Mucosa of rectum (tissue), 2 donors: ENCODE measurements at regions not wholly inside any gene's neighbourhood (a gene's known extent, or its start where the extent isn't known, plus 50 kb on each side); places are given as distances from the start of the nearest gene placed in this dataset.
"Not testable (repeated sequence)": the region's sequence is repeated elsewhere in the genome, so short reads cannot be mapped to it uniquely, and the experiment has no call there.

Source experiments
- H3K27ac ChIP-seq, 2 donors: one replicate each; pipeline ENCODE4 v1.7.0; 2013; ENCODE audit warnings: inconsistent platforms in 2 of 2, low read depth in 2 of 2, low read length in 2 of 2
- H3K27me3 ChIP-seq, 2 donors: one replicate each; pipeline ENCODE4 v1.7.0; 2013; ENCODE audit warnings: low read length in 2 of 2; ENCODE audit not compliant: control insufficient read depth in 2 of 2, insufficient read depth in 2 of 2
- H3K36me3 ChIP-seq, 2 donors: one replicate each; pipeline ENCODE4 v1.7.0; 2013; ENCODE audit warnings: low read length in 2 of 2; ENCODE audit not compliant: control insufficient read depth in 2 of 2, insufficient read depth in 2 of 2
- H3K4me1 ChIP-seq, 2 donors: one replicate each; pipeline ENCODE4 v1.7.0; 2013; ENCODE audit warnings: low read length in 2 of 2, mild to moderate bottlenecking in 1 of 2; ENCODE audit not compliant: control insufficient read depth in 2 of 2, insufficient read depth in 2 of 2
- H3K4me3 ChIP-seq, 2 donors: one replicate each; pipeline ENCODE4 v1.7.0; 2013; ENCODE audit warnings: low read length in 2 of 2
- H3K9ac ChIP-seq, 2 donors: one replicate each; pipeline ENCODE4 v1.7.0; 2013; ENCODE audit warnings: low read length in 2 of 2, low read depth in 1 of 2, mild to moderate bottlenecking in 1 of 2
- H3K9me3 ChIP-seq, 2 donors: one replicate each; pipeline ENCODE4 v1.7.0; 2013; ENCODE audit warnings: low read length in 2 of 2; ENCODE audit not compliant: control insufficient read depth in 2 of 2
- donor health status: healthy.
- donor health status: Normal muscosa, but diverticular disease.

DNA sequence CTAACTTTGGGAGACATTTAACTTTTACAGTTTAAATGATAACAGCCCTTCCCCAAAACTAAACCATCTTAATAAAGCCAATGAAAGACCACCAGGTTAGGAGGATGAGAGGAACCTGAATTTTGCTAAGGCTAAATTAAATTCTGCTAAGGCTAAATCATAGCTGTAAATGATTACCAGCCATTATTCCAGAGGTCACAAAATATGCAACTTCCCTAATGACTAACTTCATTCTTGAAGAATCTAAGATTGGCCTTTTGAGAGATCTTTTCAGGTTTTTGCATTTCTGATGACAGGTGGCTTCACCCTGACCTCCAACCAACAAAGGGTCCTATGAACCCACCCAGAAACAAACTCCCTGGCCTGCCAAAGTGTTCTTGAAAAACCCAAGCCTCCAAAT lies 373.3 kb downstream of the IPMK start:
- no peaks in the 10 kb centered on the region for H3K9me3 ChIP-seq
- no peaks in the 10 kb centered on the region for H3K36me3 ChIP-seq
- H3K27me3 ChIP-seq, result no peaks in the 10 kb centered on the region
- H3K27ac ChIP-seq, result no peak overlapping the region
- no peak overlapping the region for H3K9ac ChIP-seq
- no peak overlapping the region for H3K4me3 ChIP-seq
- H3K4me1 ChIP-seq, result peaks cover 0 to 11% of the 10 kb centered on the region in 2 donors

DNA sequence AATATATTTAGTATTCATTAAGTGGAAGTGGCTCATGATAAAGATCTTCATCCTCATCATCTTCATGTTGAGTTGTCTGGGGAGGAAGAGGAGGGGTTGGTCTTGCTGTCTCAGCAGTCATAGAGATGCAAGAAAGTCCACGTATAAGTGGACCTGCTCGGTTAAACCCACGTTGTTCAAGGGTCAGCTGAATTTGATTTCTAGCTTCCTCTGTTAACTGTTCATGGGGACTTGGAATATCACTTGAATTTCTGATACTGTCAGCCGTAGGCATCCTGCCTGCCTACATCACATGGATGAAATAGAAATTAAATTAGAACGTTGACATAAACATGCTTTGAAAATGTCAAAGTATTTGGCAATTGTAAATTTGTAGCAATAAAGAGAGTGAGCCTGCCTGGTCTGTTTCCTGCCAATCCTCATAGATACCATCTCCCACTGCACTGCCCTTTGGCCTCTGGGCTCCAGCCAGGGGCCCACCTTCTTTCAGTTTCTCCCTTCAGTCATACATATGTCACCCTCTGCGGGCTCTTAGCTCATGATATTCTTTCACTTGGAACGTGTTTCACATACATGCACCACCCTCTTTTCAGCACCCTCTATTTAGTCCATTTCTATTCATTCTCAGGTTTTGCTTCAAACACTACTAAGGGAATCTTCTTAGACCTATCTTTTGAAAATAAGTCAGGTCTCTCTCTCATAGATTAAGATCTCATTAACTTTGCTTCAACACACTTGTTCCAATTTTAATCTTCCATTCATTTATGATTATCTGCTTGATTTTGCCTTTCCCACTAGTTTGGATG lies 376.3 kb downstream of the IPMK start:
- H3K9me3 ChIP-seq, result no peaks in the 10 kb centered on the region
- no peak overlapping the region for H3K9ac ChIP-seq
- no peaks in the 10 kb centered on the region for H3K27me3 ChIP-seq
- no peak overlapping the region for H3K4me3 ChIP-seq
- no peaks in the 10 kb centered on the region for H3K36me3 ChIP-seq
- H3K27ac ChIP-seq, result no peak overlapping the region
- peaks cover 0 to 7% of the 10 kb centered on the region in 2 donors for H3K4me1 ChIP-seq

DNA sequence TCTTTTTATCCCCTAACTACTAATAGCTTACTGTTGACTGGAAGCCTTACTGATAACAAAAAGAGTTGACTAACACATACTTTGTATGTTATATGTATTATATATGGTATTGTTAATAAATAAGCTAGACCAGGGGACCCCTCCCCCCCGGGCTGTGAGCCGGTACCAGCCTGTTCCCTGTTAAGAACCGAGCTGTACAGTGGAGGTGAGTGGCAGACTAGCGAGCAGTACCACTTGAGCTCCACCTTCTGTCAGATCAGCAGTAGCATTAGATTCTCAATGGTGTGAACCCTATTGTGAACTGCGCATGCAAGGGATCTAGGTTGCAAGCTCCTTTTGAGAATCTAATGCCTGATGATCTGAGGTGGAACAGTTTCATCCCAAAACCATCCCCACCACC lies 377.0 kb downstream of the IPMK start:
- no peak overlapping the region for H3K9ac ChIP-seq
- H3K36me3 ChIP-seq, result no peaks in the 10 kb centered on the region
- H3K27me3 ChIP-seq, result no peaks in the 10 kb centered on the region
- H3K4me1 ChIP-seq, result peaks cover 0 to 7% of the 10 kb centered on the region in 2 donors
- no peak overlapping the region for H3K27ac ChIP-seq
- no peaks in the 10 kb centered on the region for H3K9me3 ChIP-seq
- H3K4me3 ChIP-seq, result no peak overlapping the region

DNA sequence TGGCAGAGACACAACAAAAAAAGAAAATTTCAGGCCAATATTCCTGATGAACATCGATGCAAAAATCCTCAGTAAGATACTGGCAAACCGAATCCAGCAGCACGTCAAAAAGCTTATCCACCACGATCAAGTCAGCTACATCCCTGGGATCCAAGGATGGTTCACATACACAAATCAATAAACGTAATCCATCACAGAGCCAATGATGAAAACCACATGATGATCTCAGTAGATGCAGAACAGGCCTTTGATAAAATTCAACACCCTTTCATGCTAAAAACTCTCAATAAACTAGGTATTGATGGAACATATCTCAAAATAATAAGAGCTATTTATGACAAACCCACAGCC lies 382.1 kb downstream of the IPMK start:
- not testable (repeated sequence) for H3K4me1 ChIP-seq, H3K27me3 ChIP-seq, H3K36me3 ChIP-seq, H3K4me3 ChIP-seq, H3K9me3 ChIP-seq, H3K9ac ChIP-seq, H3K27ac ChIP-seq

DNA sequence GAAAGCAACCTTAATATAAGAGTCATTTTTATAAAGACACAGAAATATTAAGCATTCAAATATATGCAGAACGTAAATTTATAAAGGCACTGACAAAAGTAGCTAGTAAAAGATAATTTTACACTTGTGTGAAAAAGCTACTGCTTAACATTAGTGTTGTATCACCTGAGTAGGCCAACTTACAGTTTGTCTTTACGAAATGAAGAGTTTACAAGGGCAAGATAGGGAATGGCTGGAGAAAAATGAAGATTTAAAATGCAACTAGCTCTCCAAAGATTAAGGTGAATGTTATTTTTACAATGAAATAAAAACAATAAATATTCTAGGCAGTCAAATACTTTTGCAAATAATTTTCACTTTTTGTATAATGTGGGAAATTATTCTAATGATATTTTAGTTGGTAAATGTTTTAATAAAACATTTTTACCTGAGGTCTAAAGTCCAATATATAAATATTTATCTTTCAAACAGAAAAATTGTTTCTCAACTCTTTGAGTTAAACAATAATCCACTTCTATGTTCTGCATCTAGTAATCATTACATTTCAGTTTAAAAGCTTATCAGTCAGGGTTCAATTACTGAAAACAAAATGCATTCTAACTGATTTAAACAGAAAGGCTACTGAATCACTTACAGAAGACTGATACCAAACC lies 382.6 kb downstream of the IPMK start:
- Histone ChIP-seq H3K4me3 (no peak overlapping the region), H3K4me1 (no peaks in the 10 kb centered on the region), H3K36me3 (no peaks in the 10 kb centered on the region), H3K9me3 (no peaks in the 10 kb centered on the region), H3K9ac (no peak overlapping the region), H3K27me3 (no peaks in the 10 kb centered on the region), H3K27ac (no peak overlapping the region)

DNA sequence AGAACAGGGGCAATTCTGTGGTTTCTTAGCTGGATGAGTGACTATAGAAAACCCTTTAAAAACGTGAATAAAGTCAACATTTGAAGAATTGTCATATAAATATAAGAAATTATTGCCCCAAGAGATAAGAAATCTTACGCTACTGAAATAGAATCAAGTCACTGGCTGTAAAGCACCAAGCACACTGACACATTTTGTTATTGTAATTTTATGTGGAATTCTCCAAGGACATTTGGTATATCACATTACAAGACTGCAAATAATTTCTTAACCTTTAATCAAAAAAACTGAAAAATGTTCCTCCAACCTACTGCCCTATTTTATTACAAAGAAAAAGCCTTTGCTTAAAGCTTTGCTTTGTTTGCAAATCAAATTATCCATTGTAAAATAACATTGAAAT lies 383.3 kb downstream of the IPMK start:
- Histone ChIP-seq H3K27me3 (no peaks in the 10 kb centered on the region), H3K4me1 (no peaks in the 10 kb centered on the region), H3K36me3 (no peaks in the 10 kb centered on the region), H3K4me3 (no peak overlapping the region), H3K27ac (no peak overlapping the region), H3K9me3 (no peaks in the 10 kb centered on the region), H3K9ac (no peak overlapping the region)

DNA sequence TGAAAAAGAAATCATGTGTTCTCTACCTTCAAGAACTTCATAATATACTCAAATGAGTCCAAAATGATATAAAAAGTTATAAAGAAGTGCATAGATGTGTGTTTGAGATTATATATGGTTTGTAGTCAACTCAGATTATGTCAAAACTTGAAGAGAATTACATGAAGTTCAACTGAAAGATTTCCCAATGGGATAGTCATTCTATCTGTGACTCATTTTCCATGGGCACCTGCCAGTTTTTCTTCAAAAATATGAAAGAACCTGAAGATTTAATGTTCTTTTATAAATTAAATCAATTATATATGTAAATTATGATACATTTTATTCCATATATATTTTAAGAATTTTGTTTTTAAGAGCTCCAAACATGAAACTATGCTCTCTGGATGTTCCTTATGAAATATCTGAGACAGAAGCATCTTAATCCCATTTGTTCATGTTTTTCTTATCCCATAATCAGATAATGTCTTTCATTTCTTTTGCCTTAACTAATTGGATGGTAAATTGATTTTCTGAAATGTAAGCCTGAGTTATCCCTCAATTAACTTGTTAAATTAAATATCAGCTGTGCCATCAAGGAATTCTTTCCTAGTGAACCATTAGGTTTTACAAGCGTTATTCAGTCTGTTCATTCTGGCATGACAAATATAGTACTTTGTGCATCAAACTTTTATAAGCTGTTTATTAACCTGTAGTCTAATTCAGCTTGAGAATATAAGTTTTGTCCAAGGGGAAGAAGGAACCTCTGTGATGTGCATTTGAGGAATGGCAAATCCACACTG lies 387.1 kb downstream of the IPMK start:
- Histone ChIP-seq H3K9me3 (no peaks in the 10 kb centered on the region), H3K9ac (no peak overlapping the region), H3K4me3 (no peak overlapping the region), H3K27me3 (no peaks in the 10 kb centered on the region), H3K36me3 (no peaks in the 10 kb centered on the region), H3K4me1 (no peaks in the 10 kb centered on the region), H3K27ac (no peak overlapping the region)

DNA sequence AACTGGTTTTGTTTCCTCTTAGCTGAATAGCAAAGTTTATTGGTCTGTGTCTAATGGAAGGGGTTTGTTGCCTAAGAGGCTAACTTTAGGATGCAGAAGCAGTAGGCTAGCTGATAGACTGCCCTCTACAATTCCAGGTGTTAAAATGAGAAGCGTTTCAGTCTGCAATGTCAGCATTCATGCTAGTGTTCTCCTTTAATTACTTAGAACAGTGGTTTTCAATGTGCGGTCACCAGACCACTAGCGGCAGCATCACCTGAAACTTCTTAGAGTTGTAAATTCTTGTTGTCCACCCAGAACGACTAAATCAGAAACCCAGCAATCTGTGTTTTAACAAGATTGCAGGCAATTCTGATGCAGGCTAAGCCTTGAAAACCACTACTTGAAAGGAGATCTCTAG lies 392.9 kb downstream of the IPMK start:
- Histone ChIP-seq H3K27ac (no peak overlapping the region), H3K4me3 (no peak overlapping the region), H3K9ac (no peak overlapping the region), H3K27me3 (no peaks in the 10 kb centered on the region), H3K36me3 (no peaks in the 10 kb centered on the region), H3K9me3 (no peaks in the 10 kb centered on the region), H3K4me1 (no peaks in the 10 kb centered on the region)

DNA sequence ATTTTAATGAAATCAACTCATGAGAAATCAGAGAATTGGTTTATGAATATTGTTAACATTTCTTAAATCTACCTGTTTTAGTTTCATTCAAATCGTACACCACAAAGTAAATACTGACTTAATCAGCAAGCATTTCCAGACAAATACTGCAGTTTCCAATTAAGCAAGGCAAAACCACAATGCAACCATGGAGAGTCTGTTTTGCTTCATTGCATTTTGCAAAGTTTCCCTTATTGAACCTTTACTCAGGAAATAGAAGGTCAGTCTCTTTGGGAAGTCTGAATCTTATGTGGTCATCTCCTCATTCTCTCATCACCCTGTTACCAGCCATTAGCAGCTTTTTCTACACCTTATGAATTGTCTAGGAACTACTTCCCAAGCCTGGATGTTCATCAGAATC lies 400.5 kb downstream of the IPMK start:
- Histone ChIP-seq H3K9ac (no peak overlapping the region), H3K27me3 (no peaks in the 10 kb centered on the region), H3K27ac (no peak overlapping the region), H3K4me1 (peaks cover 2 to 9% of the 10 kb centered on the region in 2 donors), H3K9me3 (no peaks in the 10 kb centered on the region), H3K4me3 (no peak overlapping the region), H3K36me3 (no peaks in the 10 kb centered on the region)
